Fibroblast of lung (primary cell): ENCODE measurements at regions not wholly inside any gene's neighbourhood (a gene's known extent, or its start where the extent isn't known, plus 50 kb on each side); places are given as distances from the start of the nearest gene placed in this dataset.

Source experiments
- DNase-seq, 2 donors: peaks; one replicate each; pipeline versions ENCODE4 v3.0.0 to v3.0.0-alpha.2; 2010; ENCODE audit warnings: low read depth in 2 of 2
- H2AFZ ChIP-seq: 2 replicates; pipeline ENCODE4 v1.5.1; 2012; ENCODE audit warnings: low read length, control low read depth, inconsistent platforms
- H3K27ac ChIP-seq: 2 replicates; pipeline ENCODE4 v1.5.1; 2011; ENCODE audit warnings: low read length, control low read depth; ENCODE audit not compliant: insufficient read depth
- H3K27me3 ChIP-seq: 2 replicates; pipeline ENCODE4 v1.5.1; 2011; ENCODE audit warnings: mild to moderate bottlenecking, low read length; ENCODE audit not compliant: control insufficient read depth, insufficient read depth
- H3K36me3 ChIP-seq: 2 replicates; pipeline ENCODE4 v1.5.1; 2011; ENCODE audit warnings: low read length; ENCODE audit not compliant: control insufficient read depth, insufficient read depth
- H3K4me1 ChIP-seq: 2 replicates; pipeline ENCODE4 v1.5.1; 2011; ENCODE audit warnings: low read length; ENCODE audit not compliant: control insufficient read depth, insufficient read depth; ENCODE audit errors: extremely low read depth
- H3K4me2 ChIP-seq: 2 replicates; pipeline ENCODE4 v1.5.1; 2011; ENCODE audit warnings: low read length, control low read depth; ENCODE audit not compliant: insufficient read depth; ENCODE audit errors: extremely low read depth
- H3K4me3 ChIP-seq, 4 experiments: fragments of 200-600 bp in 1 of 4; sonication (generic) in 1 of 4; replicated peaks in 1 of 4; 2 replicates each; pipeline ENCODE4 v1.5.1; 2011 to 2016; ENCODE audit warnings: low read length in 4 of 4, low read depth in 3 of 4, mild to moderate bottlenecking in 3 of 4, control low read depth in 2 of 4, inconsistent platforms in 1 of 4, mixed read lengths in 1 of 4; ENCODE audit not compliant: insufficient read depth in 1 of 4; ENCODE audit errors: control extremely low read depth in 1 of 4
- H3K79me2 ChIP-seq: 2 replicates; pipeline ENCODE4 v1.5.1; 2012; ENCODE audit warnings: mild to moderate bottlenecking, low read length, inconsistent platforms; ENCODE audit not compliant: control insufficient read depth, insufficient read depth
- H3K9ac ChIP-seq: 2 replicates; pipeline ENCODE4 v1.5.1; 2011; ENCODE audit warnings: mild to moderate bottlenecking, low read length, control low read depth; ENCODE audit not compliant: insufficient read depth
- H3K9me3 ChIP-seq: 2 replicates; pipeline ENCODE4 v1.5.1; 2012; ENCODE audit warnings: low read depth, low read length; ENCODE audit not compliant: control insufficient read depth, insufficient read depth
- H4K20me1 ChIP-seq: 2 replicates; pipeline ENCODE4 v1.5.1; 2011; ENCODE audit warnings: low read length; ENCODE audit not compliant: control insufficient read depth, insufficient read depth; ENCODE audit errors: extremely low read depth
- CTCF ChIP-seq, 2 donors: IDR thresholded peaks in 1 of 2; conservative IDR thresholded peaks in 1 of 2; 1 replicate in 1 of 2; 2 replicates in 1 of 2; pipeline ENCODE4 v1.5.1; 2011 to 2012; ENCODE audit warnings: low read length in 2 of 2, control low read depth in 1 of 2, inconsistent platforms in 1 of 2, low read depth in 1 of 2, mild to moderate bottlenecking in 1 of 2
- EZH2 ChIP-seq: IDR thresholded peaks from 2 replicates; pipeline ENCODE4 v1.5.1; 2012; ENCODE audit warnings: low read length, control low read depth, mild to moderate bottlenecking; ENCODE audit errors: missing control alignments

DNA sequence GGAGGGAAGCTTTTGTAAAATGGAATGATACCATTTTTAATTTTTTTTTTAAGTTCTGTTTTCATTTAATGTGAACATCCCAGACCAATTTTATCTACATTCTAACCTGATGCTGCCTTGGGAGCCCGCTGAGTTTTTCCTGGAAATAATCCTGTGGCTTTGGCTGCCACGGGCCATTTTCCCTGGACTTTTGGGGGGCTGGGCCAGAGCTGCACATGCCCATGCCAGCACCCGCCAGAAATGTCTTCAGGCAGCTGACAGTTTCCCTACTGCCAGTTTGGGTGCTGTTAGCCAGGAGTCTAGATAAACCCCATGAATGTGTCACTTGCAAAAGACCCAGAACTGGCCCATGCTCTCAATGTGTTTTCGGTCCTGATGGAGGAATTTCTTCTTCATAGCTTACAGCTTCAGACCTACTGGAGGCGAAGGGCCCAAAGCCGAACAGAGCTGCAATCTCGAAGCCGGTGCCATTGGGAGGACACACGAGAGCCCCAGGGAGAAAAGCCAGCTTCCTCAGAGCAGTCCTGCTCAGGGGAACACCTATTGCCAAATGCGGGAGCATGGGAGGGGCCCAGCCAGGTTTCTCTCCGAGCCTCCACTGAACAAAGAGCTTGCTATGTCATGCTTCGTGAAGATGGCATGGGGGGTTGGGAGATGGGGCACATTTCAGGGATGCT, 444.2 kb upstream of the MKI67 start:
- H3K36me3 ChIP-seq: no peaks in the 10 kb centered on the region
- H3K4me2 ChIP-seq: no peak overlapping the region
- TF ChIP-seq CTCF (conservative IDR thresholded peaks at IDR 0.05 in 1 of 2, IDR thresholded peaks at IDR 0.05 in 1 of 2; ENCODE audit: low read depth in 1 of 2, low read length in 2 of 2): no peak
- no peak for TF ChIP-seq EZH2
- H2AFZ ChIP-seq: no peak overlapping the region
- no peaks in the 10 kb centered on the region for H3K9me3 ChIP-seq
- no peak overlapping the region for H3K9ac ChIP-seq
- no peak for DNase-seq
- H3K4me3 ChIP-seq: no peak overlapping the region
- H3K79me2 ChIP-seq: no peaks in the 10 kb centered on the region
- no peak overlapping the region for H3K27ac ChIP-seq
- no peaks in the 10 kb centered on the region for H4K20me1 ChIP-seq
- no peaks in the 10 kb centered on the region for H3K4me1 ChIP-seq
- no peaks in the 10 kb centered on the region for H3K27me3 ChIP-seq

DNA sequence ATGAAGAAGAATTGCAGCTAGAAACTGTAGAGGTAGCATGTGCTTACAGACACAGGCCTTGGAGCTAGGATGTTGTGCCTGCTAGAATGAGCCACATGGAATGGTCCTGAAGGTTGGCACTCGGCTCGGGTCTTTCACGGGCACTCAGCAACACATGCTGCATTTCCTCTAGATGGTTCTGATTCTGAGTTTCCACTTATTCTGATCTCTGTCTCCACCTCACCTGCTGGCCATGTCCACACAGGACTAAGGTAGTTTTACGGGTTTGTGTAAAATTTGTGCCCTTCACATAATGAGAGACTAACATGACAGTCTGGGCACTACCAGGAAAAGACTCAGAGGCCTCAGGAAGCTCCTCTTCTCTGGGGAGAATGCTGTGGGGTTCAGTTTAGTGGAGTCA, 444.8 kb upstream of the MKI67 start:
- Histone ChIP-seq H3K4me3 (no peak overlapping the region), H3K4me2 (no peak overlapping the region), H3K79me2 (no peaks in the 10 kb centered on the region), H3K27me3 (no peaks in the 10 kb centered on the region), H3K27ac (no peak overlapping the region), H4K20me1 (no peaks in the 10 kb centered on the region), H2AFZ (no peak overlapping the region), H3K9ac (no peak overlapping the region), H3K9me3 (no peaks in the 10 kb centered on the region), H3K36me3 (no peaks in the 10 kb centered on the region), H3K4me1 (no peaks in the 10 kb centered on the region)
- no peak for DNase-seq
- no peak for TF ChIP-seq CTCF (conservative IDR thresholded peaks at IDR 0.05 in 1 of 2, IDR thresholded peaks at IDR 0.05 in 1 of 2; ENCODE audit: low read depth in 1 of 2, low read length in 2 of 2)
- no peak for TF ChIP-seq EZH2

DNA sequence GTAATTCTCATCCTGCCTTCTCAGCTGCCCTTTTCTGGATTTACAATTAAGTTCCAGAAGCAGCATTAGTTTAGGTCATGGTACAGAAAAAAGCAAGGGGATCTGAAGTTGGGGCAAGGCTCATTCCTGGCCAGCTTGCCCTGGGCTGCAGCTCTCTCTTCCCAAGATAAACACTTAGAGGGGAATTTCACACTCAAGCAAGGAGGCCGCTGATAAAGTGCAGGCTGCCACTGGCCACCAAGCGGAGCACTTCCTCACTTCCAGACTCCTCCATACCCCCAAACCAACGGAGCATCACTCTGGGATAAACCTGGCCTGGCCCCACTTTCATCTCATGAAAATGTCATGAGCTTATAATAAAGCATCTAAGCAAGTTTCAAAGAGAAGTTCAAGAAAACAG, 445.5 kb upstream of the MKI67 start:
- Histone ChIP-seq H3K4me3 (no peak overlapping the region), H3K4me2 (no peak overlapping the region), H3K27ac (no peak overlapping the region), H4K20me1 (no peaks in the 10 kb centered on the region), H3K36me3 (no peaks in the 10 kb centered on the region), H3K79me2 (no peaks in the 10 kb centered on the region), H3K9me3 (no peaks in the 10 kb centered on the region), H3K9ac (no peak overlapping the region), H3K27me3 (no peaks in the 10 kb centered on the region), H2AFZ (no peak overlapping the region), H3K4me1 (no peaks in the 10 kb centered on the region)
- no peak for DNase-seq
- TF ChIP-seq EZH2 (no peak), CTCF (conservative IDR thresholded peaks at IDR 0.05 in 1 of 2, IDR thresholded peaks at IDR 0.05 in 1 of 2; ENCODE audit: low read depth in 1 of 2, low read length in 2 of 2) (no peak)
